Coronary artery (tissue), 2 donors: ENCODE measurements at regions not wholly inside any gene's neighbourhood (a gene's known extent, or its start where the extent isn't known, plus 50 kb on each side); places are given as distances from the start of the nearest gene placed in this dataset.
A peak's percentile ranks its signal among the peaks of the same experiment; 100 is the strongest.
"Not testable (repeated sequence)": the region's sequence is repeated elsewhere in the genome, so short reads cannot be mapped to it uniquely, and the experiment has no call there.

Experiments
- DNase-seq: peaks from one replicate; pipeline ENCODE4 v3.0.0-alpha.2; 2017; ENCODE audit warnings: low spot score
- H3K27ac ChIP-seq, 2 donors: fragments of 200-600 bp; sonication (generic); one replicate each; pipeline ENCODE4 v1.5.1; 2016 to 2019
- H3K4me3 ChIP-seq: fragments of 200-600 bp; sonication (generic); 2 replicates; pipeline ENCODE4 v1.5.1; 2016; ENCODE audit warnings: mild to moderate bottlenecking, moderate library complexity
- TF ChIP-seq, protein P1 (sequence below): fragments of 200-600 bp; sonication (generic); IDR thresholded peaks from one replicate; pipeline ENCODE4 v1.5.1; 2019; ENCODE audit warnings: antibody characterized with exemption

GRCh38 chr3:144023543-144023942 is 51.9 kb downstream of the DIPK2A start:
- not testable (repeated sequence) for DNase-seq, H3K27ac ChIP-seq, H3K4me3 ChIP-seq

- TF ChIP-seq, protein P1, sequence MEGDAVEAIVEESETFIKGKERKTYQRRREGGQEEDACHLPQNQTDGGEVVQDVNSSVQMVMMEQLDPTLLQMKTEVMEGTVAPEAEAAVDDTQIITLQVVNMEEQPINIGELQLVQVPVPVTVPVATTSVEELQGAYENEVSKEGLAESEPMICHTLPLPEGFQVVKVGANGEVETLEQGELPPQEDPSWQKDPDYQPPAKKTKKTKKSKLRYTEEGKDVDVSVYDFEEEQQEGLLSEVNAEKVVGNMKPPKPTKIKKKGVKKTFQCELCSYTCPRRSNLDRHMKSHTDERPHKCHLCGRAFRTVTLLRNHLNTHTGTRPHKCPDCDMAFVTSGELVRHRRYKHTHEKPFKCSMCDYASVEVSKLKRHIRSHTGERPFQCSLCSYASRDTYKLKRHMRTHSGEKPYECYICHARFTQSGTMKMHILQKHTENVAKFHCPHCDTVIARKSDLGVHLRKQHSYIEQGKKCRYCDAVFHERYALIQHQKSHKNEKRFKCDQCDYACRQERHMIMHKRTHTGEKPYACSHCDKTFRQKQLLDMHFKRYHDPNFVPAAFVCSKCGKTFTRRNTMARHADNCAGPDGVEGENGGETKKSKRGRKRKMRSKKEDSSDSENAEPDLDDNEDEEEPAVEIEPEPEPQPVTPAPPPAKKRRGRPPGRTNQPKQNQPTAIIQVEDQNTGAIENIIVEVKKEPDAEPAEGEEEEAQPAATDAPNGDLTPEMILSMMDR = no peak
- Histone ChIP-seq H3K27ac (no peak overlapping the region), H3K4me3 (no peak overlapping the region)
- no peak for DNase-seq
Measured at GRCh38 chr3:144028798-144029411, 57.3 kb downstream of the DIPK2A start.

DNA sequence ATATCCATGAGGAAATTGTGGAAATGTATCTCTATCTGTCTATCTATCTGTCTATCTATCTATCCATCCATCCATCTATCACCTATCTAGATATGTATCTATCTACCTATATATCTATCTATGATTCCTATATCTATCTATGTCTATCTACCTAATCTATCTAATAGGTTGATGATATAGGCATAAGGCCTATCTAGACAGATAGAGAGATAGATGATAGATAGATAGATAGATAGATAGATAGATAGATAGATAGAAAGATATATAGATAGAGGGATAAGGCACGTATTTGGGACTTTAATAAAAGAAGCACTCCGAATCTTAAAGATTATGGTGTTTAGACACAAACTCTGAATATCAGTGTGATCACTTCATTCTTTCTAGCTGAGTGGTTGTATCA is 58.1 kb downstream of the DIPK2A start:
- H3K27ac ChIP-seq = no peak overlapping the region
- H3K4me3 ChIP-seq = no peak overlapping the region
- DNase-seq = no peak
- TF ChIP-seq, protein P1 = no peak

- DNase-seq = peak; percentile 86
- Histone ChIP-seq H3K4me3 (peak overlapping the region; percentile 31), H3K27ac (peak overlapping the region in 1 of 2 donors; percentile 19)
- TF ChIP-seq, protein P1 = no peak
Measured at GRCh38 chr3:144031938-144032337, 60.3 kb downstream of the DIPK2A start.

DNA sequence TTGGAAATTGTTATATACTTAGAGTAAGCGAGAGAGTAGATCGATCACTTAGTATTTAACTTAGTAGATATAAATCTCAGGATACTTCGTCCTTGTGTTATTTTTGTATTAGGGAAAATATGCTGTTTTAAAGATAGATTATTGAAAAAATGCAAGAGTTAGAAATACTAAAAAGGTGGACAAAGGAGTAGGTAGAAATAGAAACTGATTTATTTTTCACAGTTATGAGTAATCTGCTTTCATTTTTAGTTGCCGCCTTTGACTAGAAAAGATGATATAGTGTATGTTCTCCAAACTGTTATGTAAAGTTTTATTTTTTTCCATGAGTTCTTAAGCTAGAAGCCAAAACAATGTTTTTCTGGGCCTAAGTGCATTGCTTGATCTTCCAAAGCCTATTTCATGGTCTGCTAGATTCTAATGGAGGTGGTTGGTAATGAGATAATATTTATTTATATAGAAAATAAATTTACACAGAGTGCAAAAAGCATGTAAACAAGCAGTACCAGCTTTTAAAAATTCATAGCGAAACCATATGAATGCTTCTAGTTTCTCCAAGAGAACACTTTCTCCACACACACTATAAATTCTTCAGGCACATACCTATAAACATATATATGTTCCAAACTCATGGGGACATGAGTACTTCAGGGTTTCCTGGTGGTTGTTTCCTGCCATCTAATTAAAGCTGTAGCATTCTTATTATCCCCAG is 61.1 kb downstream of the DIPK2A start:
- DNase-seq = no peak
- peak overlapping the region in 1 of 2 donors; percentile 19 for H3K27ac ChIP-seq
- H3K4me3 ChIP-seq = peak overlapping the region; percentile 31
- TF ChIP-seq, protein P1 = no peak

- H3K4me3 ChIP-seq = no peak overlapping the region
- DNase-seq = no peak
- H3K27ac ChIP-seq = no peak overlapping the region
- TF ChIP-seq, protein P1 = no peak
Measured at GRCh38 chr3:144033240-144033589, 61.6 kb downstream of the DIPK2A start.

DNA sequence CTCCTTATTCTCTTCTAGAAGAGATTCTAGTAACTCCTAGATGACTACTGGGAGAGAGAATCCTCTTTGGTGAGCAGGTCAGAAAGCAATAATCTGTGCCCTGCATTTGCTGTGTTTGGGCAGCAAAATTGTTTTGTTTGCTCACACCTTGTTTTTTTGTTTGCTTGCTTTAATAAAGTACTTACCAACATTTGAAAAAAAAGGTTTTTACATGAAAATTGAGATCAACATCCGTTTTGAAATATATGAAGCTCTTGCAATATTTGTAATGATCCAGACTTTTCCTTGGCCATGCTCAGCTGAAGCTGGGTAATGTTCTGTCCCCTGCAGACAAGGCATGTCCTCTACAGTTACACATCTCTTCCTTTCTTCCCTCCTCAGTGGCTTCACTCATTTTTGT is 62.2 kb downstream of the DIPK2A start:
- TF ChIP-seq, protein P1 = no peak
- DNase-seq = no peak
- Histone ChIP-seq H3K27ac (no peak overlapping the region), H3K4me3 (no peak overlapping the region)
